22Rv1 (cell line): ENCODE measurements at regions not wholly inside any gene's neighbourhood (a gene's known extent, or its start where the extent isn't known, plus 50 kb on each side); places are given as distances from the start of the nearest gene placed in this dataset.
"Not testable (repeated sequence)": the region's sequence is repeated elsewhere in the genome, so short reads cannot be mapped to it uniquely, and the experiment has no call there.

Source experiments
- CTCF ChIP-seq: fragments of 450-650 bp; IDR thresholded peaks from 2 replicates; pipeline ENCODE4 v1.5.1; 2017; ENCODE audit warnings: mild to moderate bottlenecking
- ZFX ChIP-seq: fragments of 450-650 bp; IDR thresholded peaks from 2 replicates; pipeline ENCODE4 v1.6.1; 2017; ENCODE audit warnings: antibody characterized with exemption, borderline replicate concordance

DNA sequence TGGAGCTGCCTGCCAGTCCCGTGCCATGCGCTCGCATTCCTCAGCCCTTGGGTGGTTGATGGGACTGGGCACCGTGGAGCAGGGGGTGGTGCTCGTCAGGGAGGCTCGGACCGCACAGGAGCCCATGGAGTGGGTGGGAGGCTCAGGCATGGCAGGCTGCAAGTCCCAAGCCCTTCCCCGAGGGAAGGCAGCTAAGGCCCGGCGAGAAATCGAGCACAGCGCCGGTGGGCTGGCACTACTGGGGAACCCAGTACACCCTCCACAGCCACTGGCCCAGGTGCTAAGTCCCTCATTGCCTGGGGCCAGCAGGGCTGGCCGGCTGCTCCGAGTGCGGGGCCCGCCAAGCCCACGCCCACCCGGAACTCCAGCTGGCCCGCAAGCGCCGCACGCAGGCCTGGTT lies 118.2 kb upstream of the TOP1 start:
- TF ChIP-seq CTCF, ZFX: not testable (repeated sequence)
